GM18499 (cell line): ENCODE measurements at regions not wholly inside any gene's neighbourhood (a gene's known extent, or its start where the extent isn't known, plus 50 kb on each side); places are given as distances from the start of the nearest gene placed in this dataset.

Source experiments
- ATAC-seq: cut with Tn5 transposase; IDR thresholded peaks from one replicate; pipeline ENCODE4 v1.9.1; 2021; ENCODE audit warnings: moderate number of reproducible peaks; ENCODE audit not compliant: insufficient read depth, unreplicated experiment

- no peak for ATAC-seq
These were observed 216.8 kb downstream of the NXNL2 start for GRCh38 chr9:88751781-88752180.

- ATAC-seq: no peak
These were observed 218.9 kb downstream of the NXNL2 start for GRCh38 chr9:88753691-88754367.

- no peak for ATAC-seq
These were observed 219.5 kb downstream of the NXNL2 start for GRCh38 chr9:88754452-88754851.

GRCh38 chr9:88754886-88755285 is 219.9 kb downstream of the NXNL2 start:
- ATAC-seq: no peak

- no peak for ATAC-seq
These were observed 222.5 kb downstream of the NXNL2 start for GRCh38 chr9:88757406-88758010.

GRCh38 chr9:88759364-88759763 is 224.4 kb downstream of the NXNL2 start:
- ATAC-seq: no peak

GRCh38 chr9:88766778-88767503 is 224.3 kb upstream of the S1PR3 start:
- no peak for ATAC-seq

- ATAC-seq: no peak
These were observed 223.8 kb upstream of the S1PR3 start for GRCh38 chr9:88767504-88767790.

GRCh38 chr9:88772575-88772974 is 218.7 kb upstream of the S1PR3 start:
- ATAC-seq: no peak

GRCh38 chr9:88773126-88773525 is 218.1 kb upstream of the S1PR3 start:
- no peak for ATAC-seq

- ATAC-seq: no peak
These were observed 217.5 kb upstream of the S1PR3 start for GRCh38 chr9:88773627-88774244.

GRCh38 chr9:88775037-88775471 is 216.2 kb upstream of the S1PR3 start:
- no peak for ATAC-seq

GRCh38 chr9:88775559-88775958 is 215.7 kb upstream of the S1PR3 start:
- ATAC-seq: no peak

- no peak for ATAC-seq
These were observed 215.3 kb upstream of the S1PR3 start for GRCh38 chr9:88775966-88776365.

- no peak for ATAC-seq
These were observed 214.4 kb upstream of the S1PR3 start for GRCh38 chr9:88776717-88777497.

GRCh38 chr9:88777498-88778312 is 213.6 kb upstream of the S1PR3 start:
- no peak for ATAC-seq

- ATAC-seq: no peak
These were observed 209.5 kb upstream of the S1PR3 start for GRCh38 chr9:88781628-88782391.

GRCh38 chr9:88782931-88783710 is 208.1 kb upstream of the S1PR3 start:
- no peak for ATAC-seq
